Fibroblast of pulmonary artery (primary cell): ENCODE measurements at regions not wholly inside any gene's neighbourhood (a gene's known extent, or its start where the extent isn't known, plus 50 kb on each side); places are given as distances from the start of the nearest gene placed in this dataset.

Experiments
- DNase-seq: peaks from one replicate; pipeline ENCODE4 v3.0.0-alpha.2; 2010; ENCODE audit warnings: low read depth
- H3K4me3 ChIP-seq: replicated peaks from 2 replicates; pipeline ENCODE4 v1.5.1; 2011; ENCODE audit warnings: low read depth, mild to moderate bottlenecking, control low read depth, low read length, moderate library complexity
- CTCF ChIP-seq: IDR thresholded peaks from 2 replicates; pipeline ENCODE4 v1.5.1; 2011; ENCODE audit warnings: mild to moderate bottlenecking, control low read depth, low read length, inconsistent platforms; ENCODE audit errors: missing control alignments

- DNase-seq = no peak
- TF ChIP-seq CTCF = no peak
- no peak overlapping the region for H3K4me3 ChIP-seq
These were observed 361.4 kb upstream of the CFAP20DC start for GRCh38 chr3:59411186-59411585.

GRCh38 chr3:59408047-59408624, 358.3 kb upstream of the CFAP20DC start:
- DNase-seq = no peak
- no peak for TF ChIP-seq CTCF

GRCh38 chr3:59407425-59407824, 357.6 kb upstream of the CFAP20DC start:
- TF ChIP-seq CTCF = no peak
- H3K4me3 ChIP-seq = no peak overlapping the region
- no peak for DNase-seq

More at GRCh38 chr3:59408047-59408624, 358.3 kb upstream of the CFAP20DC start:
- no peak overlapping the region for H3K4me3 ChIP-seq

- DNase-seq = no peak
- no peak for TF ChIP-seq CTCF
- H3K4me3 ChIP-seq = no peak overlapping the region
These were observed 357.1 kb upstream of the CFAP20DC start for GRCh38 chr3:59406943-59407342.

- no peak for TF ChIP-seq CTCF
- H3K4me3 ChIP-seq = no peak overlapping the region
- DNase-seq = no peak
These were observed 355.0 kb upstream of the CFAP20DC start for GRCh38 chr3:59404851-59405250.

GRCh38 chr3:59404064-59404463, 354.2 kb upstream of the CFAP20DC start:
- TF ChIP-seq CTCF = no peak
- DNase-seq = no peak
- no peak overlapping the region for H3K4me3 ChIP-seq

GRCh38 chr3:59401924-59402323, 352.1 kb upstream of the CFAP20DC start:
- no peak overlapping the region for H3K4me3 ChIP-seq
- no peak for TF ChIP-seq CTCF
- DNase-seq = no peak
